Activated CD8-positive, alpha-beta memory T cell treated with anti-CD3 and anti-CD28 coated beads, Interleukin-2, amount 10 ng/mL, durations not matched to agents 7 days and 5 days (primary cell): ENCODE measurements at regions not wholly inside any gene's neighbourhood (a gene's known extent, or its start where the extent isn't known, plus 50 kb on each side); places are given as distances from the start of the nearest gene placed in this dataset.
A peak's percentile ranks its signal among the peaks of the same experiment; 100 is the strongest.
"Not testable (repeated sequence)": the region's sequence is repeated elsewhere in the genome, so short reads cannot be mapped to it uniquely, and the experiment has no call there.

Source experiments
- ATAC-seq: fragments of 150-1000 bp; cut with Tn5 transposase; one replicate; pipeline ENCODE4 v1.10.0; 2021; ENCODE audit warnings: moderate library complexity
- CTCF ChIA-PET: fragments of 350-600 bp; sonication (Branson Sonifier 250); formaldehyde crosslinking; loops from one replicate; lab custom pipeline; 2021; ENCODE audit warnings: antibody characterized with exemption; lab: Charles Lee
- DNase-seq: peaks from one replicate; pipeline ENCODE4 v3.0.0-alpha.2; 2020
- H3K27ac Mint-ChIP-seq: one replicate; pipeline ENCODE4 v1.8.0; 2021; ENCODE audit warnings: mild to moderate bottlenecking, mixed read lengths
- H3K27me3 Mint-ChIP-seq: one replicate; pipeline ENCODE4 v1.8.0; 2021; ENCODE audit warnings: mixed read lengths
- H3K36me3 Mint-ChIP-seq: one replicate; pipeline ENCODE4 v1.8.0; 2021; ENCODE audit warnings: mild to moderate bottlenecking, mixed read lengths
- H3K4me1 Mint-ChIP-seq: one replicate; pipeline ENCODE4 v1.8.0; 2021; ENCODE audit warnings: mixed read lengths
- H3K4me3 Mint-ChIP-seq: one replicate; pipeline ENCODE4 v1.8.0; 2021; ENCODE audit warnings: mild to moderate bottlenecking, moderate library complexity, mixed read lengths
- H3K9me3 Mint-ChIP-seq: one replicate; pipeline ENCODE4 v1.8.0; 2022; ENCODE audit warnings: low read depth, mixed read lengths

GRCh38 chr17:65323049-65323448 is 185.9 kb downstream of the RGS9 start:
- Mint-ChIP-seq H3K4me1 (no peaks in the 10 kb centered on the region), H3K27ac (no peak overlapping the region), H3K36me3 (no peaks in the 10 kb centered on the region), H3K9me3 (no peaks in the 10 kb centered on the region), H3K27me3 (peaks cover 23% of the 10 kb centered on the region), H3K4me3 (no peak overlapping the region)
- CTCF ChIA-PET, result no interaction called here
- DNase-seq (no peak), ATAC-seq (no peak)

GRCh38 chr17:65320820-65321219 is 183.7 kb downstream of the RGS9 start:
- Mint-ChIP-seq H3K27ac (no peak overlapping the region), H3K27me3 (peaks cover 40% of the 10 kb centered on the region), H3K4me1 (peaks cover 6% of the 10 kb centered on the region), H3K36me3 (no peaks in the 10 kb centered on the region), H3K9me3 (no peaks in the 10 kb centered on the region), H3K4me3 (no peak overlapping the region)
- CTCF ChIA-PET, result no interaction called here
- DNase-seq (peak; percentile 15), ATAC-seq (no peak)

- Mint-ChIP-seq H3K4me1 (peaks cover 12% of the 10 kb centered on the region), H3K9me3 (no peaks in the 10 kb centered on the region), H3K27me3 (peaks cover 67% of the 10 kb centered on the region), H3K4me3 (no peak overlapping the region), H3K36me3 (no peaks in the 10 kb centered on the region), H3K27ac (no peak overlapping the region)
- ATAC-seq (no peak), DNase-seq (peak; percentile 45)
- CTCF ChIA-PET, result interaction anchor here (0.5 to 1.7 kb wide), 2 partner anchors 82 to 371 kb away, joined by 3 to 4 read pairs; no protein-coding TSS in a partner anchor
These were observed 177.0 kb downstream of the RGS9 start for GRCh38 chr17:65314212-65314611.

- CTCF ChIA-PET, result no interaction called here
- DNase-seq (no peak), ATAC-seq (no peak)
- peaks cover 12% of the 10 kb centered on the region for H3K4me1 Mint-ChIP-seq
- no peaks in the 10 kb centered on the region for H3K36me3 Mint-ChIP-seq
- no peak overlapping the region for H3K4me3 Mint-ChIP-seq
- H3K27ac Mint-ChIP-seq, result no peak overlapping the region
- peaks cover 68% of the 10 kb centered on the region for H3K27me3 Mint-ChIP-seq
- H3K9me3 Mint-ChIP-seq, result no peaks in the 10 kb centered on the region
These were observed 175.7 kb downstream of the RGS9 start for GRCh38 chr17:65312718-65313377.

- peaks cover 63% of the 10 kb centered on the region for H3K27me3 Mint-ChIP-seq
- H3K36me3 Mint-ChIP-seq, result no peaks in the 10 kb centered on the region
- CTCF ChIA-PET, result no interaction called here
- no peak for DNase-seq
- no peak overlapping the region for H3K4me3 Mint-ChIP-seq
- H3K27ac Mint-ChIP-seq, result no peak overlapping the region
- peaks cover 6% of the 10 kb centered on the region for H3K4me1 Mint-ChIP-seq
- ATAC-seq, result no peak
- H3K9me3 Mint-ChIP-seq, result no peaks in the 10 kb centered on the region
These were observed 174.1 kb downstream of the RGS9 start for GRCh38 chr17:65311261-65311660.

GRCh38 chr17:65307961-65308316 is 170.8 kb downstream of the RGS9 start:
- Mint-ChIP-seq H3K36me3 (no peaks in the 10 kb centered on the region), H3K9me3 (no peaks in the 10 kb centered on the region), H3K4me1 (no peaks in the 10 kb centered on the region), H3K27ac (no peak overlapping the region), H3K27me3 (peaks cover 47% of the 10 kb centered on the region), H3K4me3 (no peak overlapping the region)
- no peak for ATAC-seq
- CTCF ChIA-PET, result no interaction called here
- DNase-seq, result no peak

- CTCF ChIA-PET, result no interaction called here
- no peaks in the 10 kb centered on the region for H3K9me3 Mint-ChIP-seq
- no peak overlapping the region for H3K4me3 Mint-ChIP-seq
- no peaks in the 10 kb centered on the region for H3K4me1 Mint-ChIP-seq
- no peaks in the 10 kb centered on the region for H3K36me3 Mint-ChIP-seq
- no peak overlapping the region for H3K27ac Mint-ChIP-seq
- H3K27me3 Mint-ChIP-seq, result peaks cover 48% of the 10 kb centered on the region
- ATAC-seq, result no peak
- no peak for DNase-seq
These were observed 170.2 kb downstream of the RGS9 start for GRCh38 chr17:65307081-65307960.

- Mint-ChIP-seq H3K9me3 (no peaks in the 10 kb centered on the region), H3K36me3 (no peaks in the 10 kb centered on the region), H3K27me3 (peaks cover 39% of the 10 kb centered on the region), H3K27ac (no peak overlapping the region), H3K4me3 (no peak overlapping the region), H3K4me1 (no peaks in the 10 kb centered on the region)
- no peak for DNase-seq
- no peak for ATAC-seq
- CTCF ChIA-PET, result no interaction called here
These were observed 168.6 kb downstream of the RGS9 start for GRCh38 chr17:65305778-65306177.

GRCh38 chr17:65305116-65305515 is 167.9 kb downstream of the RGS9 start:
- no peak overlapping the region for H3K27ac Mint-ChIP-seq
- peaks cover 37% of the 10 kb centered on the region for H3K27me3 Mint-ChIP-seq
- CTCF ChIA-PET, result no interaction called here
- DNase-seq (no peak), ATAC-seq (no peak)
- H3K4me3 Mint-ChIP-seq, result no peak overlapping the region
- H3K36me3 Mint-ChIP-seq, result no peaks in the 10 kb centered on the region
- no peaks in the 10 kb centered on the region for H3K4me1 Mint-ChIP-seq
- no peaks in the 10 kb centered on the region for H3K9me3 Mint-ChIP-seq

GRCh38 chr17:65301882-65302281 is 164.7 kb downstream of the RGS9 start:
- CTCF ChIA-PET, H3K9me3 Mint-ChIP-seq, H3K4me1 Mint-ChIP-seq, H3K27ac Mint-ChIP-seq, H3K4me3 Mint-ChIP-seq, ATAC-seq, DNase-seq, H3K36me3 Mint-ChIP-seq: not testable (repeated sequence)
- H3K27me3 Mint-ChIP-seq, result peaks cover 31% of the 10 kb centered on the region

- H3K4me1 Mint-ChIP-seq, result no peaks in the 10 kb centered on the region
- ATAC-seq, result no peak
- CTCF ChIA-PET, result no interaction called here
- no peak overlapping the region for H3K4me3 Mint-ChIP-seq
- H3K27me3 Mint-ChIP-seq, result peaks cover 30% of the 10 kb centered on the region
- no peak overlapping the region for H3K27ac Mint-ChIP-seq
- H3K36me3 Mint-ChIP-seq, result no peaks in the 10 kb centered on the region
- no peaks in the 10 kb centered on the region for H3K9me3 Mint-ChIP-seq
- DNase-seq, result no peak
These were observed 164.0 kb downstream of the RGS9 start for GRCh38 chr17:65301184-65301583.

GRCh38 chr17:65297916-65298315 is 160.7 kb downstream of the RGS9 start:
- Mint-ChIP-seq H3K27me3 (peaks cover 39% of the 10 kb centered on the region), H3K9me3 (no peaks in the 10 kb centered on the region), H3K4me1 (no peaks in the 10 kb centered on the region), H3K27ac (no peak overlapping the region), H3K4me3 (no peak overlapping the region), H3K36me3 (no peaks in the 10 kb centered on the region)
- ATAC-seq, result no peak
- CTCF ChIA-PET, result no interaction called here
- no peak for DNase-seq

GRCh38 chr17:65297384-65297783 is 160.2 kb downstream of the RGS9 start:
- H3K27me3 Mint-ChIP-seq, result peaks cover 34% of the 10 kb centered on the region
- CTCF ChIA-PET, result no interaction called here
- no peaks in the 10 kb centered on the region for H3K4me1 Mint-ChIP-seq

GRCh38 chr17:65294181-65294719 is 157.1 kb downstream of the RGS9 start:
- no peaks in the 10 kb centered on the region for H3K36me3 Mint-ChIP-seq
- DNase-seq (peak; percentile 70), ATAC-seq (peak; percentile 87)
- H3K4me3 Mint-ChIP-seq, result no peak overlapping the region
- H3K27ac Mint-ChIP-seq, result no peak overlapping the region
- H3K4me1 Mint-ChIP-seq, result no peaks in the 10 kb centered on the region
- H3K27me3 Mint-ChIP-seq, result peaks cover 25% of the 10 kb centered on the region
- CTCF ChIA-PET, result interaction anchor here (0.7 to 3.3 kb wide), 17 partner anchors 10 to 928 kb away, joined by 3 to 23 read pairs (median 3); no protein-coding TSS in a partner anchor
- H3K9me3 Mint-ChIP-seq, result no peaks in the 10 kb centered on the region

More at GRCh38 chr17:65297384-65297783, 160.2 kb downstream of the RGS9 start:
- no peak for ATAC-seq
- H3K27ac Mint-ChIP-seq, result no peak overlapping the region
- H3K9me3 Mint-ChIP-seq, result no peaks in the 10 kb centered on the region
- H3K36me3 Mint-ChIP-seq, result no peaks in the 10 kb centered on the region
- DNase-seq, result no peak
- H3K4me3 Mint-ChIP-seq, result no peak overlapping the region
